ENCODE measurements at regions not wholly inside any gene's neighbourhood (a gene's known extent, or its start where the extent isn't known, plus 50 kb on each side); places are given as distances from the start of the nearest gene placed in this dataset.
"Not testable (repeated sequence)": the region's sequence is repeated elsewhere in the genome, so short reads cannot be mapped to it uniquely, and the experiment has no call there.

DNA sequence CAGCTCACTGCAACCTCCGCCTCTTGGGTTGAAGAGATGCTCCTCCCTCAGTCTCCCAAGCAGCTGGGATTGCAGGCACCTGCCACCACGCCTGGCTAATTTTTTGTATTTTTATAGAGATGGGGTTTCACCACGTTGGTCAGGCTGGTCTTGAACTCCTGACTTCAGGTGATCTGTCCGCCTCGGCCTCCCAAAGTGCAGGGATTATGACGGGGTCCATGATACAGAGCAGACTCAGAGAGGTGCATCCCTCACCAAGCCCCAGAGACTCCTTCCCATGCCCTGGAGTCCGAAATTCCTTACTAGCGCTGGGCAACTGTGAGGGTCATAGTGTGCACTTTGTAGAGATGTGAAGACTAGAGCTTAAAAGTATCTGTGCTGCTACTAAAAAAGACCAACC is 99.8 kb upstream of the IRX4 start:
- H3K27me3 ChIP-seq (ENCODE audit: control insufficient read depth in 1 of 2, insufficient read depth in 2 of 2, low read length in 2 of 2); H3K4me1 ChIP-seq (ENCODE audit: insufficient read depth, low read length); H3K4me3 ChIP-seq (ENCODE audit: low read depth in 1 of 2, low read length in 2 of 2); H3K9ac ChIP-seq (ENCODE audit: low read length); H3K9me3 ChIP-seq (ENCODE audit: low read length); H3K27ac ChIP-seq (ENCODE audit: low read depth, low read length); H3K36me3 ChIP-seq (ENCODE audit: insufficient read depth, low read length): not testable (repeated sequence)

DNA sequence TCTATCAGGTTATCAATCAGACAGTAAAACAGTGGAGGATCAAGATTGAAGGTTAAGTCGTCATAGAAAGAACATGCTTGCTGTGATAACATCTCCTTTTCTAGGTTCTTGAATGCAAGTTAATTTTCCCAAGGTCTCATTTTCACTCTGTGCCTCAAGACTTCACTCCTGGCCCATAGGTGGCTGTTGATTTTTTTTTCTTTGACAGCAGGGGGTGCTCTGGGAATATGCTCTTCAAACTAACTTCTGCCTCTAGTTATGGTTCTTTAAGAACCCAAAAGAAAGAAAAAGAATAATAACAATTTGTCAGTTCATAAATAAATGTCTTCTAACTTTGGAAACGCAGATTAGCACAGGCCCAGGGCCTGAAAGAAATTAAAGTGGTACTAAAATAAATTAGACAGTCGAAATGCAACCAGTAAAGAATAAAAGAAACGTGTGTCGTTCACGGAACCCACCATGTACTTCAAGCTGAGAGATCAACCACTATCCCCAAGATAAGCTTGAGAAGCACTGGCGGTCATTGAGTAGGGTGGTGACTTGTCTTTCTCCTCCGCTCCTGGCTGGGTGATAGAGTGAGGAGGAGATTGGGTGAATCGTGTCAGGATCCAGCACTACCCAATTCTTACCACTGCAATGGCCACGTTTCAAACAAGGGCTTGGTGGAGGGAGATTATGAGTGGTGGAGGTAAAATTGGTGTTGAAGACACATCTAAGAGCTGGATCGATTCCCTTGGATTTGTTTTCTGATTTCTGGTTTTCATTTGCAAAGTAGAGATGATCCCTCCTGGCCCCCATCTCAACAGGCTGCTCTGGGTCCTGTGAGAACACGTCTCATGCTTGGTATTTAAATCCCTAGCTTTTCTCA is 93.4 kb upstream of the IRX4 start:
- H3K27ac ChIP-seq (ENCODE audit: low read depth, low read length) = no peak overlapping the region

DNA sequence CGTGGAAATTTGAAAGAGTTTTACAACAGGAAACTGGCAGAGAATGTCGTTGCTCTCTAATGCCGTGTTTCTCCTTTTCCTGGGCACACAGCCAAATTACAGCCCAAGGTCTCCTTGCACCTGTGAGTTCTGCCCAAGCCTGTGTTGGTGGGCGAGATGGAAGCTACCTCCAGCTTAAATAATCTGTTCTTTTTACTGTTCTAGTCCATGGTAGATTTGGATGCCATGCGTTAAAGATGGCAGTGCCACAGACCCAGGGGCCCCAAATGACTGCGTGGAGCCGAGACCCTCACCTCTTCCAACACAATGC is 92.6 kb upstream of the IRX4 start:
- Histone ChIP-seq H3K4me1 (ENCODE audit: insufficient read depth, low read length) (no peaks in the 10 kb centered on the region), H3K27me3 (ENCODE audit: control insufficient read depth in 1 of 2, insufficient read depth in 2 of 2, low read length in 2 of 2) (no peaks in the 10 kb centered on the region), H3K9ac (ENCODE audit: low read length) (no peak overlapping the region), H3K36me3 (ENCODE audit: insufficient read depth, low read length) (no peaks in the 10 kb centered on the region), H3K27ac (ENCODE audit: low read depth, low read length) (no peak overlapping the region), H3K9me3 (ENCODE audit: low read length) (no peaks in the 10 kb centered on the region), H3K4me3 (ENCODE audit: low read depth in 1 of 2, low read length in 2 of 2) (no peak overlapping the region)

More for the DNA sequence above, 93.4 kb upstream of the IRX4 start:
- Histone ChIP-seq H3K9me3 (ENCODE audit: low read length) (no peaks in the 10 kb centered on the region), H3K36me3 (ENCODE audit: insufficient read depth, low read length) (no peaks in the 10 kb centered on the region), H3K27me3 (ENCODE audit: control insufficient read depth in 1 of 2, insufficient read depth in 2 of 2, low read length in 2 of 2) (no peaks in the 10 kb centered on the region), H3K9ac (ENCODE audit: low read length) (no peak overlapping the region), H3K4me1 (ENCODE audit: insufficient read depth, low read length) (no peaks in the 10 kb centered on the region), H3K4me3 (ENCODE audit: low read depth in 1 of 2, low read length in 2 of 2) (no peak overlapping the region)

DNA sequence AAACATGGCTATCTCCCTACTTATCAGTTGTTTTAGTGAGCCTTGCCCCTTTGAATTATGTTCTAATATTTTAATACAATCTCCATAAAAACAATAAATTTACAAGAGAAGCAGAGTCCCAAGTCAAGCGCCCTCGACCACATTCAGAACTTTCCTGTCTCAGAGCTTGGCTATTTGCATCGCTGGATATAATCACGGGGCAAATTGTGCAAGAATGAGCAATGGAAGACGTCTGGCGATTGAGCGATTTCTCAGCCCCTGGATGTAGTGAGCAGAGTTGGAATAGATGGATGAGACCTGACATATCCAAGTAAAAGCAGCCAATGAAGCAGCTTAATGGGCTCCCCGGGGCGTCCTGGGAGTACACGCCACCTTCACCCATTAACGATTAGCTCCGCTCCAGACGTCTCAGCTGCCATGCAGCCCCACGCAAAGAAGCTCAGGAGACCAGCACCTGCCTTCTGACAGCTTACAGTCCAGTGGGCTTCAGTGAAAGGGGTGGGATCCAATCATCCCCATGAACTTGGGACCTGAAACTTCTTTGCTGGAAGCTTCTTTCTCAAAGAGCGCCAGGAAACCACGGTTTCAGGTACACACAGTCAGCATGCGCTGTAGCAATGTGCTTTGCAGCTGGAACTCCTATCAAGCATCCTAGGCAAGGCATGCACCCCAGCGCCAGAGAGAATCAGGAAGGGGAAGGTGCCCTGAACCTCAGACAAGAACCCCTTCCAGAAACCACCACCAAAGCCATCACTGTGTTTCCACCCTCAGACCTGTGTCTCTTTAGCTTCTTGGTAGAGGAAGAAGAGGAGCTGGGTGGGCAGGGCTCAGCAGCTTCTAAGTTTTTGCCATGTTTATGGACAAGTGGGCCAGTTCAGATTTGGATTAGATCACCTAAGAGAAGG is 92.0 kb upstream of the IRX4 start:
- Histone ChIP-seq H3K4me1 (ENCODE audit: insufficient read depth, low read length) (no peaks in the 10 kb centered on the region), H3K27me3 (ENCODE audit: control insufficient read depth in 1 of 2, insufficient read depth in 2 of 2, low read length in 2 of 2) (no peaks in the 10 kb centered on the region), H3K9ac (ENCODE audit: low read length) (no peak overlapping the region), H3K36me3 (ENCODE audit: insufficient read depth, low read length) (no peaks in the 10 kb centered on the region), H3K27ac (ENCODE audit: low read depth, low read length) (no peak overlapping the region), H3K4me3 (ENCODE audit: low read depth in 1 of 2, low read length in 2 of 2) (no peak overlapping the region), H3K9me3 (ENCODE audit: low read length) (no peaks in the 10 kb centered on the region)

DNA sequence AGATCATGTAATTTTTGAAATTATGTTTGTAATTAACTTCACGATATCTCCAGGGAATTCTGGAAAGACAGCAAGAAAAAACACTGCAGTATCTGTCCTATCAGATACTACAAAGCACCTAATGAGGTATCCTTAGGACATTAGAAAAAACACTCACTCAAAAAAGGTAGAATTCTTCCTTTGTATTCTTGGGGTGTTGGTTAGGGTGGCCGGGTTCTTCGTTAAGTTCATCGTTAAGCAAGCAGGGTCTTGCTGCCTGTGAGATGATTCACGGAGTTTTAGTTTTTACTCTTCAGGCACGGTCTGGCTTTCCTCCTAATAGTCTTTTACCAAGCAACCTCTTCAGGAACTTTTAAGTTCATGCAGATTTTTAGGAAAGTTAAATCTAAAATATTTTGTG is 91.4 kb upstream of the IRX4 start:
- H3K4me3 ChIP-seq (ENCODE audit: low read depth in 1 of 2, low read length in 2 of 2) = no peak overlapping the region
- H3K4me1 ChIP-seq (ENCODE audit: insufficient read depth, low read length) = no peaks in the 10 kb centered on the region
- H3K9me3 ChIP-seq (ENCODE audit: low read length) = no peaks in the 10 kb centered on the region
- H3K9ac ChIP-seq (ENCODE audit: low read length) = no peak overlapping the region
- H3K27me3 ChIP-seq (ENCODE audit: control insufficient read depth in 1 of 2, insufficient read depth in 2 of 2, low read length in 2 of 2) = no peaks in the 10 kb centered on the region
- no peak overlapping the region for H3K27ac ChIP-seq (ENCODE audit: low read depth, low read length)
- no peaks in the 10 kb centered on the region for H3K36me3 ChIP-seq (ENCODE audit: insufficient read depth, low read length)

DNA sequence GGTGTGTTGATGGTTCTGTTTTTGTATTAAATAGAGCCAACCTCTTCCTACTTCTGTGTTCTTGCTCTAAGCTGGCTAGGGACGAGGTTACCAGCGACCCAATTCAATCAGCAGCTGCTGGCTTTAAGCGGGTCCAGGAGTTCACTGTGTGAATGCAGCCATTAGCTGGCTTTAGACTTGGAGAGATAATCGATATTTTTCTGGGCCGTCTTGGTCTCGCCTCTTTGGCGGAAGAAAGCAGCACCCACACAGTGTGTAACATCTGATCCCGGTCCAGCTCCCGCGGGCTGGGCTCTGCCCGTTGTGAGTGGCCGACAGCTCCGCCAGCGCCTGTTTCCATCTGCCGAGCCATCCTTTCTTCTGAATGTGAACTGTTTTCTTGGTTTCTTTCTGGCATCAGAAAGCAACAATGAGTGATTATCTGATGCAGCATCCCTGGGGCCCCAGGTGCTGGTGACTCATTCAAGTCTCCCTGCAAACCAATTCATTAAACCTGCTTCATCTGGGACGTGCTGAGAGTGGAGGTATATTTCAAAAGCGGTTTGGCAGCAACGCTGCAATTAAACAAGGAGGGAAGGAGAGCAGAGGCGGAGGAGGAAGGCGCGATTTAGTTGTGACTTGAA is 90.8 kb upstream of the IRX4 start:
- H3K4me3 ChIP-seq (ENCODE audit: low read depth in 1 of 2, low read length in 2 of 2) = no peak overlapping the region
- H3K27me3 ChIP-seq (ENCODE audit: control insufficient read depth in 1 of 2, insufficient read depth in 2 of 2, low read length in 2 of 2) = no peaks in the 10 kb centered on the region
- H3K36me3 ChIP-seq (ENCODE audit: insufficient read depth, low read length) = no peaks in the 10 kb centered on the region
- no peak overlapping the region for H3K27ac ChIP-seq (ENCODE audit: low read depth, low read length)
- H3K9ac ChIP-seq (ENCODE audit: low read length) = no peak overlapping the region
- no peaks in the 10 kb centered on the region for H3K9me3 ChIP-seq (ENCODE audit: low read length)
- H3K4me1 ChIP-seq (ENCODE audit: insufficient read depth, low read length) = no peaks in the 10 kb centered on the region

DNA sequence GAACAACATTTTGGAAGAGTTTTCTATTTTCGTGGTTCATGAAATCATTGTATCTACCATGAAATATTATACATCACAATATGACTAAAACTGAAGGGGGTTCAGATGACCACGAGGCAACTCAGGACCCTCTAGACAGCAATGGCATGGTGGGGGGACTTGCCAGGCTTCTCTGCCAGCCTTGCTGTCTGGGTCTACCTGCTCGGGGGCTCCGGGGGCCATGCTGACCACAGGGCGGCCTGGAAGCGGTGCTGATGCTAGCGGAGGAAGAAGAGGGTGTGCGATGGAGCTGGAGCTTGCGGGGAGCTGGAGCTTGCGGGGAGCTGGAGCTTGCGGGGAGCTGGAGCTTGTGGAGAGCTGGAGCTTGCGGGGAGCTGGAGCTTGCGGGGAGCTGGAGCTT is 89.2 kb upstream of the IRX4 start:
- no peaks in the 10 kb centered on the region for H3K4me1 ChIP-seq (ENCODE audit: insufficient read depth, low read length)
- no peaks in the 10 kb centered on the region for H3K36me3 ChIP-seq (ENCODE audit: insufficient read depth, low read length)
- no peak overlapping the region for H3K9ac ChIP-seq (ENCODE audit: low read length)
- H3K4me3 ChIP-seq (ENCODE audit: low read depth in 1 of 2, low read length in 2 of 2) = no peak overlapping the region
- H3K27ac ChIP-seq (ENCODE audit: low read depth, low read length) = no peak overlapping the region
- no peaks in the 10 kb centered on the region for H3K27me3 ChIP-seq (ENCODE audit: control insufficient read depth in 1 of 2, insufficient read depth in 2 of 2, low read length in 2 of 2)
- H3K9me3 ChIP-seq (ENCODE audit: low read length) = no peaks in the 10 kb centered on the region

DNA sequence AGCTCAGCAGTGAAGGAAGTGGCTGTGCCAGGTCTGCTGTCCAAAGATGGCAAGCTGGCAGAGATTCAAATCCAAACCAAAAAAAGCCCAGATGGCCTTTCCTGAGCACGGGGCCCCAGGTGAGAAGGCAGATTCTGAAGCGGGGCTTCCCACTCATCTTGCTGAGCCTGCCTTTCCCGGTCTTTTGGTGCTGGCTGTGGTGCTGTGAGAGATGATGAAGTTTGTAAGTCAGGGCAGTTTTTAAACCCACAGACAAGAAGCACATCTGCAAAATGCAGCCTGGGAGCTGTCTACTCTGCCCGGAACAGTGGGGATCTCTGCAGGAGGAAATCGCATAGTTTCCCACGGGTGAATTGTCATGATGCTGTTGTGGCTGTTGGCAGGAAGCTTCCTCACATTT is 85.0 kb upstream of the IRX4 start:
- no peaks in the 10 kb centered on the region for H3K36me3 ChIP-seq (ENCODE audit: insufficient read depth, low read length)
- no peaks in the 10 kb centered on the region for H3K9me3 ChIP-seq (ENCODE audit: low read length)
- no peak overlapping the region for H3K27ac ChIP-seq (ENCODE audit: low read depth, low read length)
- no peaks in the 10 kb centered on the region for H3K27me3 ChIP-seq (ENCODE audit: control insufficient read depth in 1 of 2, insufficient read depth in 2 of 2, low read length in 2 of 2)
- no peak overlapping the region for H3K4me3 ChIP-seq (ENCODE audit: low read depth in 1 of 2, low read length in 2 of 2)
- no peaks in the 10 kb centered on the region for H3K4me1 ChIP-seq (ENCODE audit: insufficient read depth, low read length)
- H3K9ac ChIP-seq (ENCODE audit: low read length) = no peak overlapping the region

DNA sequence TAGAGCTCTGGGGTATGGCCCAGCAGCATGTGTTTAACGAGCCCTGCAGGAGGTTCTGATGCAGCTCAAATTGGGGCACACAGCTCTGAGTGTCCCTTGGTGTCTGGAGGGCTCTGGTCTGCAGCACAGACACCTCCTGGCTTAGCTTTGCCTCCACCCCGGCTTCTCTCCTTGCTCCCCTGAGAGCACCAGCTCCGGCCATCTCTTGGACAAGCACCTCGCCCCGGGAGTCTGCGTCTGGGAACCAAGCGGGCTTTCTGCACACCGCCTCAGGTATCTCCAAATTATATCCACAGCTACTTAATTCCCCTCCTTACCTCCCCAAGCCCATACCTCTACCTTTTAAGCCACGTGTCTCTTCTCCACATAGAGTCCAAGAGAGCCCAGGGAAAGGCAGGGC is 83.7 kb upstream of the IRX4 start:
- Histone ChIP-seq H3K27me3 (ENCODE audit: control insufficient read depth in 1 of 2, insufficient read depth in 2 of 2, low read length in 2 of 2) (no peaks in the 10 kb centered on the region), H3K4me3 (ENCODE audit: low read depth in 1 of 2, low read length in 2 of 2) (no peak overlapping the region), H3K27ac (ENCODE audit: low read depth, low read length) (no peak overlapping the region), H3K9ac (ENCODE audit: low read length) (no peak overlapping the region), H3K36me3 (ENCODE audit: insufficient read depth, low read length) (no peaks in the 10 kb centered on the region), H3K9me3 (ENCODE audit: low read length) (no peaks in the 10 kb centered on the region), H3K4me1 (ENCODE audit: insufficient read depth, low read length) (no peaks in the 10 kb centered on the region)

DNA sequence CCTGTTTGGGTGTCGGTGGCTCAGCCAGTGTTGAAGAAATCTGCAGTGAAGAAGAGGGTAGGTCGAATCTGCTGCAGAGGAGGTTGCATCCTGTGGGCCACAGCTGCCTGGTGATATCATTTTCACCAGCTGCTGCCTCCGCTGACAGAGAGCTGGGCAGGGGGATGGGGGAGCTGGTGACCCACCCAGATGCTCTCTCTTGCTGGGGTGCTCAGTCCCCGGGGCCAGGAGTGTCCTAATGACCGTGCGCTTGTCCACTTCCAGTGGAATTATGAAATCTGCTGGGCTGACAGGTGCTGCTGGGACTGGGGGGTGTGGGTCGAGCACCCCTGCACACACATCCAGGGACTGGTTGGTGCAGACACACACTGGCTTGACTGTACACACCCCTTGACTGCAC is 83.2 kb upstream of the IRX4 start:
- Histone ChIP-seq H3K9ac (ENCODE audit: low read length) (no peak overlapping the region), H3K9me3 (ENCODE audit: low read length) (no peaks in the 10 kb centered on the region), H3K27ac (ENCODE audit: low read depth, low read length) (no peak overlapping the region), H3K27me3 (ENCODE audit: control insufficient read depth in 1 of 2, insufficient read depth in 2 of 2, low read length in 2 of 2) (no peaks in the 10 kb centered on the region), H3K4me1 (ENCODE audit: insufficient read depth, low read length) (no peaks in the 10 kb centered on the region), H3K4me3 (ENCODE audit: low read depth in 1 of 2, low read length in 2 of 2) (no peak overlapping the region), H3K36me3 (ENCODE audit: insufficient read depth, low read length) (no peaks in the 10 kb centered on the region)

DNA sequence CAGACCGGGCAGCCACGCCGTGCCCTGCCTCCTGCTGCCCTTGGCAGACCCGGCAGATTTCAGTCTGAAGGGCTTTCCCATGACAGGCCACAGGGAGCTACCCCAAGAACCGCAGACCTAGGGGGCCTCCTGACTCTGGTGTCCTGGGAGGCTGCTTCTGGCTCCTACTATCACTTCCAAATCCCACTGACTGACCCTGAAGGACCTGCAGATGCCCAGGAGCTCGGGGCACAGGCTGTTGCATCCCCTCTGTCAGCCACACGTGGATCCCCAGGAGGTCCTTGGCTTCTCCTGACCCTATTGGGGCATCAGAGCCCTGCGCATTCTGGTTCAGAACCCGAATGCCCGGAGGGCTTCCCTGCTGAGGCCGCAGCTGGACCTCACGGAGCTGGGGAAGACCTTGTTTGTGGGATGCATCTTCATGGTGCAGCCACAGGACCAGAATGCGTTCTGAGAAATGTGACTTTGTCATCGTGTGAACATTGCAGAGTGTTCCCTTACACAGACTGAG is 81.3 kb upstream of the IRX4 start:
- no peak overlapping the region for H3K27ac ChIP-seq (ENCODE audit: low read depth, low read length)
- no peaks in the 10 kb centered on the region for H3K4me1 ChIP-seq (ENCODE audit: insufficient read depth, low read length)
- H3K27me3 ChIP-seq (ENCODE audit: control insufficient read depth in 1 of 2, insufficient read depth in 2 of 2, low read length in 2 of 2) = no peaks in the 10 kb centered on the region
- H3K36me3 ChIP-seq (ENCODE audit: insufficient read depth, low read length) = no peaks in the 10 kb centered on the region
- H3K9me3 ChIP-seq (ENCODE audit: low read length) = no peaks in the 10 kb centered on the region
- no peak overlapping the region for H3K9ac ChIP-seq (ENCODE audit: low read length)
- H3K4me3 ChIP-seq (ENCODE audit: low read depth in 1 of 2, low read length in 2 of 2) = no peak overlapping the region
